CD4-positive, alpha-beta T cell (primary cell): ENCODE measurements at regions not wholly inside any gene's neighbourhood (a gene's known extent, or its start where the extent isn't known, plus 50 kb on each side); places are given as distances from the start of the nearest gene placed in this dataset.

Experiments
- ATAC-seq: fragments of 200-7000 bp; cut with Tn5 transposase; one replicate; pipeline ENCODE4 v1.10.0; 2022; ENCODE audit warnings: mild to moderate bottlenecking; ENCODE audit not compliant: poor library complexity
- CTCF ChIA-PET: fragments of 350-600 bp; sonication (Branson Sonifier 250); formaldehyde crosslinking; loops from one replicate; lab custom pipeline; 2021; ENCODE audit warnings: antibody characterized with exemption, inconsistent platforms; lab: Charles Lee
- POLR2A ChIA-PET: fragments of 350-600 bp; sonication (Branson Sonifier 250); formaldehyde crosslinking; loops from one replicate; lab custom pipeline; 2021; ENCODE audit warnings: antibody characterized with exemption, inconsistent platforms; lab: Charles Lee
- DNase-seq, 14 experiments: peaks; one replicate each; pipeline ENCODE4 v3.0.0-alpha.2; 2013 to 2020; ENCODE audit warnings: mixed read lengths in 2 of 14
- H3K27ac ChIP-seq, 2 donors: one replicate each; pipeline versions ENCODE4 v1.5.1 to v1.7.0; 2013; ENCODE audit warnings: low read length in 2 of 2, low read depth in 1 of 2, mild to moderate bottlenecking in 1 of 2
- H3K27me3 ChIP-seq, 2 experiments: 1 replicate in 1 of 2; 2 replicates in 1 of 2; pipeline versions ENCODE4 v1.6.1 to v1.7.0; 2013; ENCODE audit warnings: low read length in 2 of 2, control low read depth in 1 of 2, mild to moderate bottlenecking in 1 of 2, moderate library complexity in 1 of 2; ENCODE audit not compliant: insufficient read depth in 2 of 2, control insufficient read depth in 1 of 2
- H3K36me3 ChIP-seq: one replicate; pipeline ENCODE4 v1.6.1; 2013; ENCODE audit warnings: low read length, control low read depth; ENCODE audit not compliant: insufficient read depth
- H3K4me1 ChIP-seq: one replicate; pipeline ENCODE4 v1.6.1; 2013; ENCODE audit warnings: low read length, control low read depth; ENCODE audit not compliant: insufficient read depth
- H3K4me3 ChIP-seq: one replicate; pipeline ENCODE4 v1.5.1; 2013; ENCODE audit warnings: mild to moderate bottlenecking, low read length, moderate library complexity
- H3K9me3 ChIP-seq, 2 experiments: 1 replicate in 1 of 2; 2 replicates in 1 of 2; pipeline versions ENCODE4 v1.6.1 to v1.7.0; 2013; ENCODE audit warnings: low read length in 2 of 2, mild to moderate bottlenecking in 2 of 2, control low read depth in 1 of 2, moderate library complexity in 1 of 2; ENCODE audit not compliant: control insufficient read depth in 1 of 2, insufficient read depth in 1 of 2
- H3K27ac Mint-ChIP-seq: one replicate; pipeline ENCODE4 v1.8.0; 2020; ENCODE audit warnings: mixed read lengths
- H3K27me3 Mint-ChIP-seq: one replicate; pipeline ENCODE4 v1.8.0; 2021; ENCODE audit warnings: mixed read lengths
- H3K36me3 Mint-ChIP-seq: one replicate; pipeline ENCODE4 v1.8.0; 2021; ENCODE audit warnings: low read depth, mixed read lengths
- H3K4me1 Mint-ChIP-seq: one replicate; pipeline ENCODE4 v1.8.0; 2021; ENCODE audit warnings: low read depth, mixed read lengths
- H3K4me3 Mint-ChIP-seq: one replicate; pipeline ENCODE4 v1.8.0; 2020; ENCODE audit warnings: mild to moderate bottlenecking, mixed read lengths
- H3K9me3 Mint-ChIP-seq: one replicate; pipeline ENCODE4 v1.8.0; 2020; ENCODE audit warnings: mixed read lengths
- intact Hi-C, 2 experiments: fragments of 100-400 bp; cut with DNase I in 1 of 2; cut with micrococcal nuclease in 1 of 2; formaldehyde crosslinking; loops; one replicate each; pipeline versions ENCODE4 v1.15.1 to v1.9.0; 2023 to 2025; cut with DNase I, micrococcal nuclease
- TF ChIP-seq, protein P1 (sequence below): fragments of 200-600 bp; IDR thresholded peaks from one replicate; pipeline ENCODE4 v1.8.0; 2022; ENCODE audit warnings: antibody characterized with exemption, mild to moderate bottlenecking

DNA sequence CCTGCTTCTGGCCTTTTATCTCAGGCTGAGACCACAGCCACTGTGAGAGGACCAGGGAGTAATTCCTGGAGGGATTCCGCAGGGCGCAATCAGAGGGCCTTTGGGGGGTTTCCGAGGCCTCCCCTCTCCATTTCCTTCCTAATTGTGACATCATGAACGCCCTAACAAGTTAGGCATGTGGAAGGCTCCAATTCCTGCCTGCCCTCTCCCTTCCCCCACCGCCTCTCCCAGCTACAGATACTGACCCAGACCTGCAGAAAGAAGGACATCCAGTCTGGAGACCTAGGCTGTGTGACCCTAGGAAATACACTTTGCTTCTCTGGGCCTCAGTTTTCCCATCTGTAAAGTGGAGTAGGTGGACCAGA is 637.9 kb downstream of the MED13L start:
- Mint-ChIP-seq H3K27me3 (peaks cover 4% of the 10 kb centered on the region), H3K27ac (no peak overlapping the region), H3K36me3 (no peaks in the 10 kb centered on the region), H3K4me1 (no peaks in the 10 kb centered on the region), H3K9me3 (peaks cover 4% of the 10 kb centered on the region), H3K4me3 (no peak overlapping the region)
- CTCF ChIA-PET = no interaction called here
- H3K9me3 ChIP-seq = no peaks in the 10 kb centered on the region
- POLR2A ChIA-PET = no interaction called here
- no peak overlapping the region for H3K27ac ChIP-seq
- H3K36me3 ChIP-seq = no peaks in the 10 kb centered on the region
- no peak overlapping the region for H3K4me3 ChIP-seq
- H3K27me3 ChIP-seq = no peaks in the 10 kb centered on the region
- ATAC-seq (no peak), DNase-seq (no peak)
- TF ChIP-seq, protein P1, sequence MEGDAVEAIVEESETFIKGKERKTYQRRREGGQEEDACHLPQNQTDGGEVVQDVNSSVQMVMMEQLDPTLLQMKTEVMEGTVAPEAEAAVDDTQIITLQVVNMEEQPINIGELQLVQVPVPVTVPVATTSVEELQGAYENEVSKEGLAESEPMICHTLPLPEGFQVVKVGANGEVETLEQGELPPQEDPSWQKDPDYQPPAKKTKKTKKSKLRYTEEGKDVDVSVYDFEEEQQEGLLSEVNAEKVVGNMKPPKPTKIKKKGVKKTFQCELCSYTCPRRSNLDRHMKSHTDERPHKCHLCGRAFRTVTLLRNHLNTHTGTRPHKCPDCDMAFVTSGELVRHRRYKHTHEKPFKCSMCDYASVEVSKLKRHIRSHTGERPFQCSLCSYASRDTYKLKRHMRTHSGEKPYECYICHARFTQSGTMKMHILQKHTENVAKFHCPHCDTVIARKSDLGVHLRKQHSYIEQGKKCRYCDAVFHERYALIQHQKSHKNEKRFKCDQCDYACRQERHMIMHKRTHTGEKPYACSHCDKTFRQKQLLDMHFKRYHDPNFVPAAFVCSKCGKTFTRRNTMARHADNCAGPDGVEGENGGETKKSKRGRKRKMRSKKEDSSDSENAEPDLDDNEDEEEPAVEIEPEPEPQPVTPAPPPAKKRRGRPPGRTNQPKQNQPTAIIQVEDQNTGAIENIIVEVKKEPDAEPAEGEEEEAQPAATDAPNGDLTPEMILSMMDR = no peak
- no peaks in the 10 kb centered on the region for H3K4me1 ChIP-seq
- intact Hi-C loops = no loop called here

DNA sequence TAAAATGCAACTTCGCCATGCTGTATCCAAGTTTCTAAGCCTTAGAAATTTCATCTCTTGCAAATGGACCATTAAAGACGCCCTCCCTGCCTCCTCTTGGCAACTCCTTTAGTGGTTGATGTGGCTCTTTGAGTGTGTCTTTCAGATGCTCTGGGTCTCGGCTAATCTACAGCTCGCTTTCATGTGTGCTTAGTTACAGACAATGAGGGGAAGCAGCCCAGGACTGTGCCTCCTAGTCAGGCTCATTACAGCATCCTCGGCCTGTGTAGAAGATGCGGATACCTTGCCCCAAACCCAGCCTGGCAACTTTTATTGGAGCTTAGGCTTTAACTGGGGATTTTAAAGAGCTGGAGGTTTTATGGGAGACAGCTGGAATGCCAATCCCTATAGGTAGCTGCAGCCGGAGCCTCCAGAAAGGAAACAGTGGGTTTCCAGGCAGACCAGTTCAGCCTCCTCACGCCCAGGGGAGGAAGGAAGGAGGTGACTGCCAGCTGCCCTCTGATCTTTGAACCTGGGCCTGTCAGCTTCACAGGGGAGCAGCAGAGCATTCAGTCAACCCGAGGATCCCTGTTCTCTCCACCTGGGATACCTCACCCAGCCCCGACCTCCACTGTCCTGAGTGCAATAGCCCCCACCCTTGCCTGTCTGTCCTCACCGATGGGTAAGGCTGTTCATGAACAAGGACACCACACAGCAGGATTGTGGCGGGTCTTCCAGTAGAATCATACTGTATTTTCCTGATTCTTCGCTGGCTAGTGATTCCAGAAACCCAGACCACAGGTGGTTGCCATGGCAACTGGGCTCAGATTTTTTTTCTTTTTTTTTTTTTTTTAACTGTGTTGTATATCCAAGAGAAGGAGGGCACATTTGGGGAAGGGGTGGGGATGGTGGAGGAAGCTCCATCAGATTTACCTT is 638.5 kb downstream of the MED13L start:
- DNase-seq (no peak), ATAC-seq (no peak)
- Histone ChIP-seq H3K27me3 (no peaks in the 10 kb centered on the region), H3K36me3 (no peaks in the 10 kb centered on the region), H3K4me3 (no peak overlapping the region), H3K27ac (no peak overlapping the region), H3K4me1 (no peaks in the 10 kb centered on the region), H3K9me3 (no peaks in the 10 kb centered on the region)
- ChIA-PET POLR2A (no interaction called here), CTCF (no interaction called here)
- intact Hi-C loops = no loop called here
- no peaks in the 10 kb centered on the region for H3K36me3 Mint-ChIP-seq
- TF ChIP-seq, protein P1 = no peak
- H3K27ac Mint-ChIP-seq = no peak overlapping the region
- H3K9me3 Mint-ChIP-seq = peaks cover 2% of the 10 kb centered on the region
- no peak overlapping the region for H3K4me3 Mint-ChIP-seq
- no peaks in the 10 kb centered on the region for H3K4me1 Mint-ChIP-seq
- peaks cover 4% of the 10 kb centered on the region for H3K27me3 Mint-ChIP-seq

DNA sequence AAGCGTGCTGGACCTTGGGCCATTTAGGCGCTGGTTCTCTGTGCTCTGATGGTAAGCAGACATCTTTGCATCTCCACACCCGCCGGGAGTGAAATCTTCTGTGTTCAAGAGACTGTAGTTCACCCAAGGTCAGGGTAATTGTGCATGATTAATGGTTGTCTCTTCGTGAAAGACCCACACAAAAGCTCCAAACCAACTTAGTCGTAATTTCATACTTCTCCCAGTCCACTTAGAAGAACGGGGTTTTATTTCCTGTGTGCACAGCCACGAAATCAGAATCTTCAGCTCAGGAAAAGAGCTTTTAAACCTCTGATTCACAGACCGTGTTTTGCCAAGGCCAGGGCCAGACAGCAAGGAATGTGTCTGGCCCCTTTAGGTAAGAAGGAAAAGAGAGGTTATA is 640.9 kb downstream of the MED13L start:
- no peaks in the 10 kb centered on the region for H3K36me3 ChIP-seq
- no peaks in the 10 kb centered on the region for H3K4me1 Mint-ChIP-seq
- H3K9me3 ChIP-seq = no peaks in the 10 kb centered on the region
- POLR2A ChIA-PET = no interaction called here
- H3K4me3 Mint-ChIP-seq = no peak overlapping the region
- no peak for DNase-seq
- peaks cover 4% of the 10 kb centered on the region for H3K27me3 Mint-ChIP-seq
- H3K4me3 ChIP-seq = no peak overlapping the region
- CTCF ChIA-PET = no interaction called here
- ATAC-seq = no peak
- H3K4me1 ChIP-seq = no peaks in the 10 kb centered on the region
- H3K36me3 Mint-ChIP-seq = no peaks in the 10 kb centered on the region
- no peak overlapping the region for H3K27ac ChIP-seq
- TF ChIP-seq, protein P1 = no peak
- intact Hi-C loops = no loop called here
- no peak overlapping the region for H3K27ac Mint-ChIP-seq
- H3K9me3 Mint-ChIP-seq = peaks cover 2% of the 10 kb centered on the region
- H3K27me3 ChIP-seq = no peaks in the 10 kb centered on the region
